Spleen (tissue), 7 donors: ENCODE measurements at regions not wholly inside any gene's neighbourhood (a gene's known extent, or its start where the extent isn't known, plus 50 kb on each side); places are given as distances from the start of the nearest gene placed in this dataset.

Source experiments
- POLR2A ChIP-seq, 3 donors: fragments of 450-650 bp; IDR thresholded peaks; one replicate each; pipeline ENCODE4 v1.5.1; 2017; ENCODE audit warnings: antibody characterized with exemption in 3 of 3, mild to moderate bottlenecking in 1 of 3
- TF ChIP-seq, protein P1 (sequence below), 11 experiments: fragments of 200-600 bp in 7 of 11; fragments of 450-650 bp in 4 of 11; sonication (generic) in 4 of 11; IDR thresholded peaks in 8 of 11; conservative IDR thresholded peaks in 3 of 11; 1 replicate in 7 of 11; 2 replicates in 4 of 11; pipeline versions ENCODE4 v1.4.0 to v1.8.0; 2016 to 2021; ENCODE audit warnings: antibody characterized with exemption in 11 of 11, inconsistent platforms in 4 of 11, mild to moderate bottlenecking in 1 of 11
- donor health status: DM: no; HTN: no; CAD: no; lungs with moderate emphysema.
- donor health status: DM: no; HTN: no; CAD: no.
- donor health status: DM: no; HTN: no; CAD: no.

DNA sequence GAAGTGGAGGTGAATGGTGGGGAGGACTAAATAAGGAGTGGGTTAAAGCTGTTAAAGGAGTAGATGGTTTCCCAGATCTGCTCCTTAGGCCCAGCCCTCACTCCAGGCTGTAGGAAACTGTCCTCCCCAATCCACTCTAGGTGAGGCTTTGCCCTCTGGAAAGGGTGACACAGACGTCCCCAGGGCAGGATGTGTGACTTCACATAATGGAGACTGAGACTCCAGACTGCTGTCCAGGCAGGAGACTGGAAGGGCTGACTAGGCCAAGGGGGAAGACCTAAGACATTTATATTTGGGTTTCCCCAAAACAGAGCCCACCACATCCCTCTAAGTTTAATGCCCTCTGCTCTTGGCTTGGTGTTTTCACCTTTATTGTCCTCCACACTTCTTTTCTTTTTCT, 488.5 kb downstream of the SHQ1 start:
- TF ChIP-seq, protein P1, sequence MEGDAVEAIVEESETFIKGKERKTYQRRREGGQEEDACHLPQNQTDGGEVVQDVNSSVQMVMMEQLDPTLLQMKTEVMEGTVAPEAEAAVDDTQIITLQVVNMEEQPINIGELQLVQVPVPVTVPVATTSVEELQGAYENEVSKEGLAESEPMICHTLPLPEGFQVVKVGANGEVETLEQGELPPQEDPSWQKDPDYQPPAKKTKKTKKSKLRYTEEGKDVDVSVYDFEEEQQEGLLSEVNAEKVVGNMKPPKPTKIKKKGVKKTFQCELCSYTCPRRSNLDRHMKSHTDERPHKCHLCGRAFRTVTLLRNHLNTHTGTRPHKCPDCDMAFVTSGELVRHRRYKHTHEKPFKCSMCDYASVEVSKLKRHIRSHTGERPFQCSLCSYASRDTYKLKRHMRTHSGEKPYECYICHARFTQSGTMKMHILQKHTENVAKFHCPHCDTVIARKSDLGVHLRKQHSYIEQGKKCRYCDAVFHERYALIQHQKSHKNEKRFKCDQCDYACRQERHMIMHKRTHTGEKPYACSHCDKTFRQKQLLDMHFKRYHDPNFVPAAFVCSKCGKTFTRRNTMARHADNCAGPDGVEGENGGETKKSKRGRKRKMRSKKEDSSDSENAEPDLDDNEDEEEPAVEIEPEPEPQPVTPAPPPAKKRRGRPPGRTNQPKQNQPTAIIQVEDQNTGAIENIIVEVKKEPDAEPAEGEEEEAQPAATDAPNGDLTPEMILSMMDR (IDR thresholded peaks at IDR 0.05 in 8 of 11, conservative IDR thresholded peaks at IDR 0.05 in 3 of 11) = no peak
- no peak for TF ChIP-seq POLR2A (IDR thresholded peaks at IDR 0.05)
